Stimulated activated memory B cell treated with anti-CD40 and anti-IgM and Interleukin-4, amounts not matched to agents 10 μg/mL and 1 μg/mL and 100 μg/mL, for 72 hours (primary cell): ENCODE measurements at regions not wholly inside any gene's neighbourhood (a gene's known extent, or its start where the extent isn't known, plus 50 kb on each side); places are given as distances from the start of the nearest gene placed in this dataset.
"Not testable (repeated sequence)": the region's sequence is repeated elsewhere in the genome, so short reads cannot be mapped to it uniquely, and the experiment has no call there.

Experiments used
- ATAC-seq: fragments of 150-1000 bp; cut with Tn5 transposase; 2 replicates; pipeline ENCODE4 v1.10.0; 2021
- H3K27ac Mint-ChIP-seq: one replicate; pipeline ENCODE4 v1.8.0; 2022; ENCODE audit warnings: mild to moderate bottlenecking, mixed read lengths
- H3K27me3 Mint-ChIP-seq: one replicate; pipeline ENCODE4 v1.8.0; 2022; ENCODE audit warnings: mixed read lengths
- H3K36me3 Mint-ChIP-seq: one replicate; pipeline ENCODE4 v1.8.0; 2022; ENCODE audit warnings: mixed read lengths
- H3K4me1 Mint-ChIP-seq: one replicate; pipeline ENCODE4 v1.8.0; 2022; ENCODE audit warnings: mixed read lengths
- H3K4me3 Mint-ChIP-seq: one replicate; pipeline ENCODE4 v1.8.0; 2022; ENCODE audit warnings: mild to moderate bottlenecking, moderate library complexity, mixed read lengths
- H3K9me3 Mint-ChIP-seq: one replicate; pipeline ENCODE4 v1.8.0; 2022; ENCODE audit warnings: mixed read lengths

DNA sequence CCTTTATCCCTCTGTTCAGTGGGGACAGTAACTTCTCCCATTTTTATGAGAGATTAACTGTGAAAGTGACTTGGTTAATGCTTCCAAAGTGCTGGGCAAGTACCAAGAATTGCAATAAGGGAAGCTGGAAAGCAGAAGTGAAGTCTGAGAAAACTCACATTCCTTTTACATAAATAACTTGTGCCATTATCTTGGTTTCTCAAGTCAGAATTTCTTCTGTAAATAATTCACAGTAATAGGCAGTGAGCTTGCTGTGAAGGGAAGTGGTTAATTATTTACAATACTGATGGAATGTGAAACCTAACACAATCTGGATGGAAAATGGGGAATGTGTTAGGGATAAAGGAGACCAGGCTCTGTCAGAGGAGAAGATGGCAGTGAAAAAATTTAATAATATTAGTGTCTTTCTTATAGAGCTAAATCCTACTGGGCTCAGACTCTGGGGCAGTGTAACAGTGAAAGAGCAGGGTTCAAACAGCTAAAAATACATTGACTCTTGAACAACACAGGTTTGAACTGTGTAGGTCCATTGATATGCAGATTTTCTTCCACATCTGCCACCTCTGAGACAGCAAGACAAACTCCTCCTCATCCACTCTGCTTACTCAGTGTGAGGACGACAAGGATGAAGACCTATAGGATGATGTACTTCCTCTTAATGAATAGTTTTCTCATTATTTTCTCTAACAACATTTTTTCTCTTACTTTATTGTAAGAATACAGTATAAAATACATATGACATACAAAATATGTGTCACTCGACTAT lies 251.5 kb upstream of the ISX start:
- Mint-ChIP-seq H3K27me3 (peaks cover 23% of the 10 kb centered on the region), H3K27ac (no peak overlapping the region), H3K4me3 (no peak overlapping the region), H3K36me3 (no peaks in the 10 kb centered on the region), H3K9me3 (peaks cover 11% of the 10 kb centered on the region), H3K4me1 (no peaks in the 10 kb centered on the region)
- ATAC-seq, result no peak

DNA sequence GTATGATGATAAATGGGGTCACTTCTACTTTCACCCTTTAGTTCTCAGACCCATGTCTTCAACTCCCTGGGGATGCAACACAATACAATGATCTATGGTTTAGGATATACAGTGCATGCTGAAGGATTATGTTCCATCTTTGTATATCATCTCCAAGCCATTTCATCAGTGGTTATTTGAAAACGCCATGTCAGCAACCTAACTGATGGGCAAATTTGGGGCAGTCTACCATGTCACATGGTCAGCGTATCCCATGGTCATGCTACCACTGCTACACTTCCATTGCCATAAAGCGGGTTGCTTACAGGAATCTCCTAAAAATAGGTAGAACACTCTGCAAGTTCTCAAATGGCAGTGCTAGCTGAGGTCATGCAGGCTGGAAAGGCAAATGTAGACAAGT lies 236.5 kb upstream of the ISX start:
- no peaks in the 10 kb centered on the region for H3K4me1 Mint-ChIP-seq
- no peak for ATAC-seq
- no peaks in the 10 kb centered on the region for H3K36me3 Mint-ChIP-seq
- no peak overlapping the region for H3K27ac Mint-ChIP-seq
- no peak overlapping the region for H3K4me3 Mint-ChIP-seq
- H3K27me3 Mint-ChIP-seq, result no peaks in the 10 kb centered on the region
- peaks cover 3% of the 10 kb centered on the region for H3K9me3 Mint-ChIP-seq

DNA sequence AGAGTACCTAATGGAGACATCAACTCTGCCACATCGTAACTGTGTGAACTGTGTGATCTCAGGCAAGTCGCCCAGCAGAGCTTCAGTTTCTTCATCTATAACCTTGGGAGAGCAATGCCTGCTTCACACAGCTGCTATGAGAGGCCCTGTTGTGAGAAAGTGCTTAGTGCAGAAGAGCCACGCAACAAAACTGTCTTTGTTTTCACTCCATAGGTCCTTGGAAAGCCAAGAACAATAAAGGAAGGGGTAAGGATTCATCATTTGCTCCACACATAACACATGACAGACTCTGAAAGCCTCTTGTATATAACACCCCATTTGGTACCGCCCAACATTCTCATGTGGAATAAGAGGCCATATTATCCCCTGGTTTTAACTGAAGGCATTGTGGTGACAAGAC lies 231.9 kb upstream of the ISX start:
- no peaks in the 10 kb centered on the region for H3K4me1 Mint-ChIP-seq
- no peaks in the 10 kb centered on the region for H3K9me3 Mint-ChIP-seq
- no peak overlapping the region for H3K4me3 Mint-ChIP-seq
- no peak overlapping the region for H3K27ac Mint-ChIP-seq
- H3K36me3 Mint-ChIP-seq, result no peaks in the 10 kb centered on the region
- H3K27me3 Mint-ChIP-seq, result peaks cover 32% of the 10 kb centered on the region
- ATAC-seq, result no peak

DNA sequence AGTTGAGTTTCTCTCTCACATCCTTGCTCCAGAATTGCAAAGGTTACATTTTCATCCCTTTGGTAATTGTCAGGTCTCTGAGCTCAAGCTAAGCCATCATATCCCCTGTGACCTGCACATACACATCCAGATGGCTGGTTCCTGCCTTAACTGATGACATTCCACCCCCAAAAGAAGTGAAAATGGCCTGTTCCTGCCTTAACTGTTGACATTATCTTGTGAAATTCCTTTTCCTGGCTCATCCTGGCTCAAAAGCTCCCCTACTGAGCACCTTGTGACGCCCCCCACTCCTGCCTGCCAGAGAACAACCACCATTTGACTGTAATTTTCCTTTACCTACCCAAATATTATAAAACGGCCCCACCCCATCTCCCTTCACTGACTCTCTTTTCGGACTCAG lies 231.4 kb upstream of the ISX start:
- not testable (repeated sequence) for H3K27ac Mint-ChIP-seq, ATAC-seq, H3K4me1 Mint-ChIP-seq, H3K4me3 Mint-ChIP-seq, H3K9me3 Mint-ChIP-seq, H3K36me3 Mint-ChIP-seq
- peaks cover 37% of the 10 kb centered on the region for H3K27me3 Mint-ChIP-seq

DNA sequence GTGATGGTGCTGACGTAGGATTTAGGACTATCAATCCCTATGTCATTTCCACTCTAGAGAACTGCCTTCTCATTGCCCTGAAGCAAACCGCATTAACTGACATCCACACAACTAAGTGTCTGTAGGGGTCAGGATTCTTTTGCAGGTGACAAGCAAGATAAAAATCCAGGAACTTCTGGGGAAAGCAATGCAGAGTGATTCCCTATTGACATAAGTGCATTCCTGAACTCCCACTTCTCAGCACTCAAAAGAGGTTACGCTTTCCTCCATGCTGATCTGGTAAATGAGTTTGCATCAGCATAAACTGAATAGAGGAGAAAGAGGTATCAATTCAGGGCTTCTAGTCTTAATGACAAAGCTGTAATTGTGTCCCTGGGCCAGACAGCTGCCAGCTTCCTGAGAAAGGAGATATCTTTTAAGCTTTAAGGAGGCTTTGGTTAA lies 224.6 kb upstream of the ISX start:
- Mint-ChIP-seq H3K9me3 (no peaks in the 10 kb centered on the region), H3K4me1 (no peaks in the 10 kb centered on the region), H3K27me3 (peaks cover 25% of the 10 kb centered on the region), H3K27ac (no peak overlapping the region), H3K36me3 (no peaks in the 10 kb centered on the region), H3K4me3 (no peak overlapping the region)
- no peak for ATAC-seq

- Mint-ChIP-seq H3K27me3 (peaks cover 19% of the 10 kb centered on the region), H3K27ac (no peak overlapping the region), H3K36me3 (no peaks in the 10 kb centered on the region), H3K4me1 (no peaks in the 10 kb centered on the region), H3K4me3 (no peak overlapping the region), H3K9me3 (no peaks in the 10 kb centered on the region)
- no peak for ATAC-seq
These were observed 224.0 kb upstream of the ISX start for GRCh38 chr22:34841911-34842310.

DNA sequence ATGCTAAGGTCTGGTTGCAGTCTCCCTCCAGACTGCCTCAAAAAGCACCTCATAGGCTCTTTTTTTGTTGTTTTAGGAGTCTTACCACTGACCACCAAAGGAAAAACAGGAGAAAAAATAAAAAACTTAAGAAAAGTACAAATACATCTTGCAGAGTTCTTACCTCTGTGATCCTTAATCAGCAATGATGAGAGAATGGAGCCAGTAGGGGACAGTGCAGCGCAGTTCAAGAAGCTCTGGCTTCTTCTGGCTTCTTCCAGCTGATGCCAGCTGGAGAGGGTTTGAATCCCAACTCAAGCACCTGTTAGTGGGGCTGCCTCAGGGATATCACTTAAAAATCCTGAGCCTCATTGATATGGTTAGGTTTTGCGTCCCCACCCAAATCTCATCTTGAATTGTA lies 223.3 kb upstream of the ISX start:
- H3K27me3 Mint-ChIP-seq, result peaks cover 17% of the 10 kb centered on the region
- ATAC-seq, result no peak
- H3K4me3 Mint-ChIP-seq, result no peak overlapping the region
- no peaks in the 10 kb centered on the region for H3K36me3 Mint-ChIP-seq
- H3K4me1 Mint-ChIP-seq, result no peaks in the 10 kb centered on the region
- H3K9me3 Mint-ChIP-seq, result no peaks in the 10 kb centered on the region
- no peak overlapping the region for H3K27ac Mint-ChIP-seq

DNA sequence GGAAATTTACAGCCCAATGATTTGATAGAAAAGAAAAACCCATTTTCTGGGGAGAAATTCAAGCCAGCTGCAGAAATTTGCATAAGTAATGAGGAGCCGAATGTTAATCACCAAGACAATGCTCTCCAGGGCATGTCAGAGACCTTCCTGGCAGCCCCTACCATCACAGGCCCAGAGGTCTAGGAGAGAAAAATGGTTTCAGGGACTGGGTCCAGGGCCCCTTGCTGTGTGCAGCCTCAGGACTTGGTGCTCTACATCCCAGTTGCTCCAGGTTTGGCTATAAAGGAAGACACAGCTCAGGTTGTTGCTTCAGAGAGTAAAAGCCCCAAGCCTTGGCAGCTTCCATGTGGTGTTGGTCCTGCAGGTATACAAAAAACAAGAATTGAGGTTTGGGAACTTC lies 222.2 kb upstream of the ISX start:
- H3K9me3 Mint-ChIP-seq, H3K27me3 Mint-ChIP-seq, H3K4me1 Mint-ChIP-seq, ATAC-seq, H3K4me3 Mint-ChIP-seq, H3K27ac Mint-ChIP-seq, H3K36me3 Mint-ChIP-seq: not testable (repeated sequence)

DNA sequence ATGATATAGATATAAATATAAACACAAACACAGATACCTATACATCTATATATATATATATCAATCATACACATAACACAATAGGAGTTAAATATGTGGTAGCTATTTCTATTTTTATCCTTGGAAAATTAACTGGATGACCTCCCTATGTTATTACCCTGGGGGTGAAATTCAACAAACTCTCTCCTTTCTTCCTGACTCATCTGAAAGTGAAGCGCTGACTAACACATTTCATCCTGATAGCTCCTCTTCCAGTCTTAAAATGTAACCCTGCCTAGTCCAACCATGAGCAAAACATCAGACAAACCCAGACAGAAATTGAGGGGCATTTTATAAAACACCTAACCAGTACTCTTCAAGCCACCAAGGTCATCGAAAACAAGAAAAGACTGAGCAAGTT lies 220.6 kb upstream of the ISX start:
- no peaks in the 10 kb centered on the region for H3K9me3 Mint-ChIP-seq
- no peaks in the 10 kb centered on the region for H3K36me3 Mint-ChIP-seq
- no peak overlapping the region for H3K4me3 Mint-ChIP-seq
- H3K4me1 Mint-ChIP-seq, result no peaks in the 10 kb centered on the region
- H3K27ac Mint-ChIP-seq, result no peak overlapping the region
- no peak for ATAC-seq
- H3K27me3 Mint-ChIP-seq, result no peaks in the 10 kb centered on the region

GRCh38 chr22:34847072-34847471 lies 218.9 kb upstream of the ISX start:
- H3K27me3 Mint-ChIP-seq, result no peaks in the 10 kb centered on the region
- no peaks in the 10 kb centered on the region for H3K36me3 Mint-ChIP-seq
- H3K27ac Mint-ChIP-seq, result no peak overlapping the region
- ATAC-seq, result no peak
- H3K4me1 Mint-ChIP-seq, result no peaks in the 10 kb centered on the region
- H3K9me3 Mint-ChIP-seq, result no peaks in the 10 kb centered on the region
- no peak overlapping the region for H3K4me3 Mint-ChIP-seq

- Mint-ChIP-seq H3K9me3 (no peaks in the 10 kb centered on the region), H3K4me1 (no peaks in the 10 kb centered on the region), H3K36me3 (no peaks in the 10 kb centered on the region), H3K27me3 (no peaks in the 10 kb centered on the region), H3K27ac (no peak overlapping the region), H3K4me3 (no peak overlapping the region)
- ATAC-seq, result no peak
These were observed 216.0 kb upstream of the ISX start for GRCh38 chr22:34849965-34850364.

DNA sequence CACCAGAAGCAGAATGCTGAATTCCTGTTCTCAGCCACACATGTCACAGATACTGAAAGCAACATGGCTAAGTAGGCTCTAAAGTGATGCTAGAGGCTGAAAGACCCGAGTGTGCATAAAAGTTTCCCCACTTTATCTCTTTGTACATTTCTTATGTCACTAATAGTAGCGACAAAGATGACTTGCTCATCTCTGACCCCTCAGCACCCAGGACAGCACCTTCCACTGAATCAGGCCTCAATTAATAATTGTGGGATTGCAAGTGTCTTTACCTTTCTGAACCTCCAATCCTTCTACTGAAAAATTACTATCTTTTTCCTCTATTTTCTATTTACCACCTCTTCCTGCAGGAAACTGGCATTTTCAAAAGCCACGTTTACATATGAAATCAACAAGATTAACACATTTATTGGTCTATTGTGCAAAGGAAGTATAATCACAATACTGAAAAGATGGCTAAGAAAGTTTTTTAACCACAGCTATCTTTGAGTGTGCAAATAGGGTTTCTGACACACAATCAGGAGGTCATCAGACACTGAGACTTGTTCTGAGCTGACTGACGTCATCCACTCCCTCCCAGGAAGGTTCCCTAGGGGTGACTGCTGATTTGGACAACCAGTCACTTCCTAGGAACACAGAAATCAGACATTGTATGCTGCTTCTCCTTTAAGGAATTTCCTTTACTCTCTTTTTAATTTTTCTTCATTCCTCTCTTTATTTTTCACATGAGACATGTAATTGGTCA lies 213.9 kb upstream of the ISX start:
- H3K9me3 Mint-ChIP-seq, result no peaks in the 10 kb centered on the region
- no peak for ATAC-seq
- no peaks in the 10 kb centered on the region for H3K36me3 Mint-ChIP-seq
- no peak overlapping the region for H3K27ac Mint-ChIP-seq
- H3K4me1 Mint-ChIP-seq, result no peaks in the 10 kb centered on the region
- no peaks in the 10 kb centered on the region for H3K27me3 Mint-ChIP-seq
- no peak overlapping the region for H3K4me3 Mint-ChIP-seq

GRCh38 chr22:34855471-34855870 lies 210.5 kb upstream of the ISX start:
- Mint-ChIP-seq H3K9me3 (peaks cover 10% of the 10 kb centered on the region), H3K27me3 (no peaks in the 10 kb centered on the region), H3K4me3 (no peak overlapping the region), H3K27ac (no peak overlapping the region), H3K36me3 (no peaks in the 10 kb centered on the region), H3K4me1 (no peaks in the 10 kb centered on the region)
- ATAC-seq, result no peak

DNA sequence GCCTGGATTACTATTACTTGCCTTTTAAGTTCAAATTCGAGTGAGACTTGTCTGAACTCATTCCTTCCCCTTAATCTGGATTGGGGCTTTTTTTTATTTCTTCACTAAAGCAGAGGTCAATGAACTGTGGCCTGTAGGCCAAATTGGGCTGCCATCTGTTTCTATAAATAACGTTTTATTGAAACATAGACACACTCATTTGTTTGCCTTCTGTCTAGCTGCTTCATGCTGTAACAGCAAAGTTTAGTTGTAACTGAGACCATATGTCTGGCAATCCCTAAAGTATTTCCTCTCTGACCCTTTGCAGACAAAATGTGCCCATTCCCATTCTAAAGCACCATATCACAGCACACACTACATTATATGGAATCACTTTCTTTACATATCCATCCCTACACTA lies 207.9 kb upstream of the ISX start:
- Mint-ChIP-seq H3K4me1 (no peaks in the 10 kb centered on the region), H3K36me3 (no peaks in the 10 kb centered on the region)

GRCh38 chr22:34861787-34862186 lies 204.2 kb upstream of the ISX start:
- Mint-ChIP-seq H3K27me3 (peaks cover 8% of the 10 kb centered on the region), H3K36me3 (no peaks in the 10 kb centered on the region), H3K4me1 (no peaks in the 10 kb centered on the region), H3K27ac (no peak overlapping the region), H3K9me3 (peaks cover 10% of the 10 kb centered on the region), H3K4me3 (no peak overlapping the region)
- no peak for ATAC-seq

More for the DNA sequence above, 207.9 kb upstream of the ISX start:
- no peak for ATAC-seq
- Mint-ChIP-seq H3K9me3 (peaks cover 10% of the 10 kb centered on the region), H3K4me3 (no peak overlapping the region), H3K27ac (no peak overlapping the region), H3K27me3 (peaks cover 8% of the 10 kb centered on the region)

- no peak overlapping the region for H3K4me3 Mint-ChIP-seq
- no peak overlapping the region for H3K27ac Mint-ChIP-seq
- H3K27me3 Mint-ChIP-seq, result peaks cover 8% of the 10 kb centered on the region
- no peaks in the 10 kb centered on the region for H3K9me3 Mint-ChIP-seq
- peaks cover 6% of the 10 kb centered on the region for H3K4me1 Mint-ChIP-seq
- ATAC-seq, result no peak
- no peaks in the 10 kb centered on the region for H3K36me3 Mint-ChIP-seq
These were observed 199.9 kb upstream of the ISX start for GRCh38 chr22:34866081-34866480.
